GM18907 (cell line): ENCODE measurements at regions not wholly inside any gene's neighbourhood (a gene's known extent, or its start where the extent isn't known, plus 50 kb on each side); places are given as distances from the start of the nearest gene placed in this dataset.
"Not testable (repeated sequence)": the region's sequence is repeated elsewhere in the genome, so short reads cannot be mapped to it uniquely, and the experiment has no call there.

Experiments used
- ATAC-seq: cut with Tn5 transposase; IDR thresholded peaks from one replicate; pipeline ENCODE4 v1.9.1; 2021; ENCODE audit warnings: mild to moderate bottlenecking, moderate library complexity; ENCODE audit not compliant: unreplicated experiment

DNA sequence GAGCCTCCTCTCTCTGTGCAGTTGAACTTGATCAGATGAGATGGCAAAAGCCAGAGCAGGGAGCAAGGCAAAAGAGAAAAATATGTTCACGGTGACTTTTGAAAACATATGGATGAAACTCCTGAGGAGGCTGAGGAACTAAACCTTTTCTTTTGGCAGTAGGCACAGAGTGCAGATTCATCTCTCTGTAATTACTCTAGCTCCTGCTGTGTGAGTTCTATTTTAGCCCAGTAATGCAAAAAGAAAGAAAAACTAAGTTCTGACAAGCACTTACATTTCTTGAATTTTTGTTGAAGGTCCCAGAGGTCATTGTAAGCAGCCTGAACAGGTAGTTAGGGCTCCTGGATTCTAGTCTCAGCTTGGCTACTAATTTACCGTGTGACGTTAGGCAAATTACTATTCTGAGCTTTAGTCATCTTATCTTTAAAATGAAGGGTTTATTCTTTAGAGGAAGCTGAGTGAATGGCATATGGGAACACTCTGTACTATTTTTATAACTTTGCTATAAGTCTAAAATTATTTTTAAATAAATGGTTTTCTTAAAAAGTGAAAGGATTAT lies 114.7 kb upstream of the NBPF26 start:
- not testable (repeated sequence) for ATAC-seq

DNA sequence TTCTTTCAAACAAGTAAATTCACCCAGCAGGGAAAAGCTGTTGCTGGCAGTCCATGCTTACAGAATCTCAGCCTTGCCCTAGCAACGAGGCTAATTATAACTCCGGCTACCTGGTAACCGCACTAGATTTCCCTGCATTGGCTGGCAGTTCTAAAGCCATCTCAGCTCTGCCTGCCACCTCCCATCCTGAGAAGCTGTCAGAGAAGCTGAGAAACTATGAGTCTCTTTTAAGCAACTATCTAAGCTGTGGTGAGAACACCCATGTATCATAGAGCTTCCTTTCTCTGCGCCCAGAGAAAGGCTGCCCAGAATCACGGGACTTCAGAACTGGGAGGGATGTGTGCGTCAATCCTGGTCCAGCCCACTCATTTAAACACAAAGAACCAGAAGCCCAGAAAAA lies 113.9 kb upstream of the NBPF26 start:
- ATAC-seq, result not testable (repeated sequence)

DNA sequence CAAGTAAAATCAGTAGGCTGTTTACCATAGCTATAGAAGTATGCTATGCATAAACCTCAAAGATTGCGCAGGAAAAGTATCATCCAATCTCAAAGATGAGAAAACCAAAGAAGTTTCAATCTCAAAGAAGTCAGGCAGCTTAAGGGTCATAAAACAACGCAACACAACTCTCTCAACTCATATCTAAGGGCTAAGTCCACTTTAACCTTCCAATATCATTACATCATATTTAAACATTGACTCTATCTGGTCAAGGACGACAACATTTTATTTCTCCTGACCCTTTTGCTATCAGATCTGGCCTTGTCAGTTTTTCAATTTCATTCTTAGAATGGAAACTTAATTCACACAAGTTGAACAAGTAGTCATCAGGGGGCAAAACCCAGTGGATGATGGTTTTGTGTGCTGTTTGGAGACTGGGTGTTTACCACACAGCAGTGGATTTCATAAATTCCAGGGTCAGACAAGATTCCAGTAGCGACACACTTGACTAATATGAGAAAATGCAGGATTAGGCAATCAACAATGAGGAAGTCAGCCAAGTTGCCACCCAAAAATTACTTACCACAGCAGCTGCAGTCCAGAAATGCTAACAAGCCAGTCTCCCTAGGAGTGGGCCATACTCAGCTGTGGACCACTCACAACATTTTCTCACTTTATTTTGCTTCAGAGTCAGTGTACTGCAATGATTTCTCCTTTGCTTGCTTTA lies 108.7 kb upstream of the NBPF26 start:
- not testable (repeated sequence) for ATAC-seq

DNA sequence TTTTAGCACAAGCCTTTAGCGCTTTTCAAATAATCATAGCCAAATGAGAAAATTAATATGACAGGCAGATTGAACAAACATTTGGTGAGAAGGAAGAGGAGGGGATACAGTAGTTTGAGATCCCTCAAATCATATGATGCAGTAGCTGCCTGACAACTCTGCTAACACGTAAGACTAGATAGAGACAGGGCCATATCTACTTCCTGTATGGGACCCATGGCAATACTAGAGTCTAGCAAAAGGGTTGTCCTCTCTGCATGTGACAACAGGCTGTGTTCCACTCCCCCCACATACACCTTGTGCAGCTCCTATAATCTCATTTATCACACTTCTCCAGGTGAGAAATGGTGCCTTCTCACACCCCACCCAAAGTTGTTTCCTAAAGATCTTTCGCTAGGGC lies 106.3 kb upstream of the NBPF26 start:
- ATAC-seq, result not testable (repeated sequence)

DNA sequence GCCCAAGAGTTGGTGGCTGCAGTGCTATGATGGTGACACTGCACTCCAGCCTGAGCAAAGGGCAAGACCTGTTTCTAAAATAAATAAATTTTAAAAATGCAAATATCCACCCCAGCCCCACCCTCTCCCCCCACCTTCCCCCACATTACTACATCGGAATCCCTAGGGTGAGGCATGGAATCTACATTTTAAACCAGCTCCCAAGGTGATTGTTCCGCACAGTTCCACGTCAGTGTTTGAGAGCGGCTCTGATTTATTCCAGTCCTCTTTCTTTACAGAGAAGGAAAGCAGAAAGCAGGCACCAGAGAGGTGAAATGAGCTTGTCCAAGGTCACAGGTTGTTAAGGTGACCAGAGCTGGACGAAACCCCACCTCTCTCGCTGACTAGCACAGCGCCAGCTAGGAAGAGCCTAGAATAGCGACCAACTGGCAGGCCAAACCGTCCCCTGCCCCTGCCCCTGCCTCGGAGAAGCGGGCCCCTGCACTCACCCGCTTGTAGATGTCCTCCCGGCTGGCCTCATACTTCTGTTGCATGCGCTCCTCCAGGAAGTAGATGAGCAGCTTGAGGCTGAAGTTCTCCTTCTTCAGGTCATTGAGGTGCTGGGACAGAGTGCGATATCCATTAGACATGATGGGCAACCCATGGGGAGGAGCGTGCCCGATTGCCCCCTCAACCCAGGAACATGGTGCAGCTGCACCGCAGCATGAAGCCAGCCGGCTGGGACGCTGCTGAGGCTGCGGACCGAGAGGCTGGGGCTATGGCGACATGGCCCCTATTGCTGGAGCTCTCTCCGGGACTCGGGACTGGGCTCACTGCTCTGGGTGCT lies 103.7 kb upstream of the NBPF26 start:
- ATAC-seq, result not testable (repeated sequence)

DNA sequence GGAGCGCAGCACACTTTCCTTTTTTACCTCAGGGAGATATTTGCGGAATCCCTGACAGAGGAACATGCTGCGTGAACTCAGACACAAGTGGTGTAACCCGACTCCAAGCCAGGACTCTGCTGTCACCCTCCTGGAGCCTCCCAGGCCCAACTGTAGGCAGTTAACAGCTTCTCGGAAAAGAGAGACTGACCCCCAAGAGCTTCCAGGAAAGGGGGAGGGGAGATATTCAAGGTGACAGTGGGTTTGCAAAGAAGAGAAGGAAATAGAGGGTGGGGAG lies 103.1 kb upstream of the NBPF26 start:
- ATAC-seq, result not testable (repeated sequence)

DNA sequence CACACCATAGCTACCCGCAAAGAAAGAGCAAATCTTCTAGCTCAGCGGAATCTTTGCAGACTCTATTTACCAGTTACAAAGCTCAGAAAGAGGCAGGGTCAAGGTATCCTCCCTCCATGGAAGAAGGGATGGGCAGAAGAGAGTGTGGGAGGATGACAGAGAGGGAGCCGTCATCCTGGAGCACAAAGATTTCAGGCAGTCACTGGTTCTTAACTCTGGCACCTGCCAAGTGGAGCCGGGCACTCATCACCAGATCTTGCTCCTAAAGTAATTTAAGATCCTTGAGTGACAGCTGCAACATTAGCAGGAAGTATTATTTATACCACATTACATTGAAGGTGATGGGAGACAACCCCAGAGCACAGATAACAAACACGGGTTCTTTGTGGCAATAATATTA lies 102.5 kb upstream of the NBPF26 start:
- not testable (repeated sequence) for ATAC-seq

DNA sequence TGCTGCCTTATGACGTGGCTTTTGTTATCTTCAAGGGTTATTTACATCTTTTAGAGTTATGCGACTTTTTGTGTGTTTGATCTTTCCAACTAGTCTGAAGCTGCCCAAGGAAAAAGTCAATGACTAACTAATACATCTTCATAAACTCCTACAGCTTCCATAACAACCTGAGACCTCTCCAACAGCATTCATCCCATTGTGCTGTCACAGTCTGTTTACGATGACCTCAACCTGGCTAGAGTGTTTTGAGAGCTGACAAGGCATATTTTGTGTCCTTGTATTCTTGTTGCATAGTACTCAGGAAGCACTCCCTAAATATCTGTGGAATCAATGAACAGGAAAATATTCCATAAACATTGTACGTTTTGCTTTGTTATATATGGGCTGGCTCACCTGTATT lies 100.2 kb upstream of the NBPF26 start:
- ATAC-seq, result not testable (repeated sequence)

DNA sequence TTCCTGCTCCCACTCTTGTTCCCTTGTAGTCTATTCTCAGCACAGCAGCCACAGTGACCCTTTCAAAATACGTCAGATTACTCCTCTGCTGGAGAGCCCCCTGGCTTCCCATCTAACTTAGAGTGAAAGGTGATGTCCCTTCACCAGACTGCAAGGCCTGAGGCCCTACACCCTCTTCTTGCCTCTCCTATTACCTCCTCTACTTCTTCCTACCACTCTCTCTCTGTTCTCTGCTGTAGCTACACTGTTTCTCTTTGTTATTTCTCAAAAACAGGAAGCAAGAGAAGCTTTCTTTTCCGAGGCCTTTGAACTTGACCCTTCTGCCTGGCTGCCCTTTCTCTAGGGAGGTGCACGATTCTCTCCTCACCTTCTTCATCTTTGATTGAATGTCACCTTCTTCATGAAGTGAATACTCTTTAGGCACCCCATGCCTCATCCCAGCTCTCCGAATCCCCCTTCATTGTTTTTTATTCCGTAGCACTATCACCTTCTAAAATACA lies 99.1 kb upstream of the NBPF26 start:
- ATAC-seq, result not testable (repeated sequence)

DNA sequence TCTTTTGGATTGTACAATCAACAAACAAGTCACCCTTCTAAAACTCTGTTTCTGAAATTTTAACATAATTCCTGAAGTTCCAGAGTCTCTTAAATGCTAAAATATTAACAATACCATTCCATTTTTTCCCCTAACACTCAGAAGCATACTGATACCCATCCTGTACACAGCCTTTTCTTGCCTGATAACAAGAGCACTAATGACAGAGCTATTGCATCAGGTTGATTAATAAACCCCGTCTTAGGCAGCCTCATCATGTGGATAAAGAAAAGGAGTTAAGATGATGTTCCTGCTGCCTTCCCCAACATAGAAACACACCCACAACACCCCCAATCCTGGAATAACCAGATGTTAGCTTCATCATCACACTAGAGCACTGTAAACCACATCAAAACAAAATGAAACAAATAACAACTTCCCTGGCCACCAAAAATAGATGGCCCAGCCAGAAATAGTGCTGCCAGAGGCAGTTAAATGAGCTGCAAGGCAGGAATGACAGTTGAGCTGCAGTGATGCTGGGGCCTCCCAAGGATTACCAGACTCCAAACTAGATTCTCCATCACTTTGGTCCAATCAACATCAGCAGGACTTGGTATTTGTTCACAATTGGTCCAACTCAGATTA lies 93.8 kb upstream of the NBPF26 start:
- ATAC-seq, result not testable (repeated sequence)

DNA sequence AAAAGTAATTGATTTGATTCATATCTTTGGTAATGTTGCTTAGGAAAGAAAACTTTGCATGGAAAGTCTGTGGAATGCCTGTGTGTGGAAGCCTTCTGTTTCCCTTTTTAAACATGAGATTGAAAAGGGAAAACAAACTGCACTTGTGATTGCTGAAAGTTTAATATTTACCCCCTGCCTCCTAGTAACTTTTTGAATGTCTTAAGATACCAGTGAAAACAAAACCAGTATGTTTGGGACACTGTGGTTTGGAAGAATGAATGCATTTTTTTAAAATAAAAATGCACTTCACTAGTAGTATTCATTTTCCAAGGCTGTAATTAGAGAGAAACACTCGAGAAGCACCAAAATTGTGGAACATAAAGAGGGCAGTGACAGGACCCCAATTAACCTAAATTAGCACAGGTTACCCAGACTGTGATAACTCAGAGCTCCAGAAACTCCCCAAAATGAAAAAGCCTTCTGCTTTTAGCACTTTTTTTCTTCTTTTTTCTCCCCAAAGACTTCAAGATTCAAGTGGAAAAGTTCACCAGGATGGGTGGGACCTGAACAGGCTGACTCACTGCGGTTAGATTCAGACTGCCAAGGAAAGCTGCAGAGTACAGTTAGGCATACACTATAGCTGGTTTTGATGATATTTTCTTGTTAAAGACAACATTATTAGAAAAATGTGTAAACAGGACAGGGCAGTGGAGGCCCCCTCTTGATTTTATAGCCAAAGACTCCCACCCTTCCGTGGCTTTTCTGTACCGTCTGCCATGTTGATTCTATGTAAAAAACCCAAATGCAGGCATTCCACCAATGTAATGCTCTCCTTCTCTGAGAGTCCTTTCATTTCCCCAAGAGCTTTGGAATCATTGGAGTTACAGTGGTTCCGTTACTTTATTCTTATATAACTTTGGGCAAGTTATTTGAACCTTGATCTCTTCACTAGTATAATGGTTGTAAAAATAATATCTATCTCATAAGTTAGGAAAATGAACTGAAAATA lies 88.6 kb upstream of the NBPF26 start:
- not testable (repeated sequence) for ATAC-seq

DNA sequence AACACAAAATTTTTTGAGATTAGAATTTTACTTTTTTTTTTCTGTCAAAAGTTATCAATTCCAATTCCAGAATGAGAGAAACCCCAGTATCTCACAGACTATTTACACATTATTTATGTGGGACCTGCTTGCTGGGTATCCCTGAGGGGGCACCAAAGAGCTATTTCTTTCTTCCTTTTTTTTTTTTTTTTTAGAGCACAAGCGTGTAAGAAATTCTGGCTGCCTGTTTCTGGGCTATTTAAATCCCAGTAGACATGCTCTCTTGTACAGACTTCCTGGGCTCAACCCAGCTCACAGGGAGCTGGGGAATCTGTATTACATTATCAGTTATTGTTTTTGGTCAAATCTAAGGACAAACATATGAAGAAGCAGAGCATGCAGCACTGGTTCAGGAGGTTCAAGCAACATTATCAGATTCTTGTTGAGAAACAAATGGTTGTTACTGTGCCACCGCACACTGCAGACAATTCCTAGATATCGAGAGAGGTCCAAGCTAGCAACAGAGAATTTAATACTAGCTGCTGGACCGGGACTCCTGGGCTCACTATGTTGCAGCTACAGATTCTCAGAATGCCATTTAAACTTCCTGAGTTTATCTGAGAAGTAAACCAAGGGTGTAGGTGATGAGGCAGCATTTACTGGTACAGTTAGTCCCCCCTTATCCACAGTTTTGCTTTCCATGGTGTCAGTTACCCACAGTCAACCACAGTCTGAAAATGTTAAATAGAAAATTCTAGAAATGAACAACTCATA lies 83.3 kb upstream of the NBPF26 start:
- not testable (repeated sequence) for ATAC-seq

DNA sequence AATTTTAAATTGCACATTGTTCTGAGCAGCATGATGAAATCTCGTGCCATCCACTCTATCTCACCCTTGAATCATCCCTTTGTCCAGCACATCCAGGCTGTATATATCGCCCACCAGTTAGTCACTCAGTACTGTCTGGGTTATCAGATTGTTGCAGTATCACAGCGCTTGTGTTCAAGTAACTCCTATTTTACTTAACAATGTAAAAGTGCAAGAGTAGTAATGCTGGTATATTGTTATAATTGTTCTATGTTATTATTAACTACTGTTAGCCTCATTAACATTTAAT lies 82.8 kb upstream of the NBPF26 start:
- ATAC-seq, result not testable (repeated sequence)

DNA sequence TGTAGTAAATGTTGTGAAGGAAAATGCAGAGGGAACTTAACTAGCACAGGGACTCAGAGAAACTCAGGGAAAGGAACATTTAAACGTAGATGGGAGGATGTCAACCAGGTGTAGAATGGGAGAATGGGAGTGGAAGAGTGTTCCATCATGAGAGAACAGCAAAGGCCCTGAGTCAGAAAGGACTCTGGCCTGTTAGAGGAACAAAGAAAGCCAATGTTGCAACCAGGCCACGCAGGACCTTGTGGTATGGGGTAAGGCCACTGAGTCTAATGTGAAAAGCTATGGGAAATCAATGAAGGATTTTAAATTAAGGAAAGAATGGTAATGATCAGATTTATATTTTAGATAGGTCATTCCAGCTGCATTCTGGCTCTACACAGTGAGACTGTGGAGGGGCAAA lies 76.6 kb upstream of the NBPF26 start:
- ATAC-seq, result not testable (repeated sequence)

DNA sequence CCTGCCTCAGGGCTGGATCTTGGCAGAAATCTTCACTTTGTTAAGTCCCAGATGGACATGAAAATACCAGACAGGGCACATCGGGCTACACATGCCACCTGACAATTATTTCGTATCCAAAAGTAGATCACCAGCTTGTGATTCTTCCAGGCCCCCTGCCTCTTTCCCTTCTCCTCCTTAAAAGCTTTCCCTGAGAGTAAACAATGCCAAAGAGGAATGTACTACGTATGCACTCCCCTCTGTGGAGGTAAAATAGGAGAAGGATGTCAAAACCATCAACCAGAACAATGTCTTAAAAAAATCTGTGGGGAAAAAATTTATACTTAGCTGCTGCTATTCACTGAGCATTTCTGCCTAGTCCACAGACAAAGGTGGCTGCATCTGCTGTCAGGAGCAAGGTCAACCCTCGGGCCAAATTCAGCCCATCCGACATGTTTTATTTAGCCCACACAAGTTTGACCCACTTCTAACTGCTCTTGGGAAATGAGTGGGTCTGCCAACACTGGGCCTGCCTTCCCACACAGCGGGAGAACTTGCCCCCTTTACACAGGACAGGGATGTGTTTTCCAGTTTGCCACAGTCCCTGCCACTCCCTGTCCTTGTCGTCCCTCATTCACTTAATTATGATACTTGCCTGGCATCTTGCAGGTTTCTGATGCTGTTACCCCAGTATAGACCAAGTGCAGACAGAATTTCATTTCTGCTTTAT lies 74.7 kb upstream of the NBPF26 start:
- not testable (repeated sequence) for ATAC-seq

DNA sequence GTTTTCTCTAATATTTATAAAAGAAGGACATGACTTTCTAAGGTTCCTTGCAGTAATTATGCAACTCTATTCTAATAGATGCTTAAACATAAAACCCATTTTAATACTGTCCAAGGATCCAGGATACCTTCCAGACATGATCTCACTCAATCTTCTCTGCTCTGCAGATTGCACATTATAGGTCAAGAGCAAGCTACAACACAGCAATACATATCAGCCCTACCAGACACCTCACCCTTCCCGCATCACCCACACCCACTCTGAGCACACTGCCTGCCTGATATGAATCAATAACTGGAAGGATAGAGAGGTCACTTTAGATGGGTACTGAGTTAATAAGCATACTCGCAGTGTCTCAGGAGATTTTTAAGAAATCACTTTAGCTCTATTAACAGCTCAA lies 74.0 kb upstream of the NBPF26 start:
- ATAC-seq, result not testable (repeated sequence)

DNA sequence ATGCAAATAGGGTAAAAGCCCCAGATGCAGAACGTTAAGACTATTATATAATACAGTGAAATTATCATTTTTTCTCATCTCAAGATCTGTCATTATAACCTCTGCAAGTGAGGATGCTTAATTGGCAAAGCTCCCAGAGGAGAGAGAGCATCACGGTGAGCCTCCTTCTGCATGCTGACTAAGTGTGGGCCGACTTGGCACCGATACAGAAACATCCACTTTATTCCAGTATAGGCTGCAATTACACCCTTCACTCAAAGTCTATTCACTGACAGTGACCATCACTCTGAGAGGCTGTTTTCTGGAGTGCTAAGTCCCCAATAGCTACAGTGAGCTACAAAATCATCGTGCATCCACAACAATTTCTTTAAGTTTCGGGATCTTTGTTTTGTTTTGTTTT lies 69.6 kb upstream of the NBPF26 start:
- not testable (repeated sequence) for ATAC-seq

DNA sequence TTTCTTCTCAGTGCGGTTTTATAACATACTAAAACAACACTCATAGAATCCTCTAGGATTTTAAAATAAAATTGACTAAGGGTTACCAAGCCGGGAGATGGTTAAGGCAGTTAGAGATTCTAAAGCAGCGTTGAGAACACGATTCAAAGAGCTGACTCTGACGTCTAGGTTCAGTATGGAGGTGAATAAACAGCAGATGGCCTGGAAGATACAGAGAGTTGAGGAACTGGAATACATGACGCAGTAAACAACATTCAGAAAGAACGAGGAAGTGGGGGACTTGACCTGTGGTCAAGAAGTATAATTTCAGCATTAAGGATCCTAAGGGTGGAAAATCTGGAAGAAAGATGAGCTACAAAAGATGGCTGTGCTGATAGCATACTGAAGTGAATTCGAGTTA lies 68.4 kb upstream of the NBPF26 start:
- not testable (repeated sequence) for ATAC-seq

DNA sequence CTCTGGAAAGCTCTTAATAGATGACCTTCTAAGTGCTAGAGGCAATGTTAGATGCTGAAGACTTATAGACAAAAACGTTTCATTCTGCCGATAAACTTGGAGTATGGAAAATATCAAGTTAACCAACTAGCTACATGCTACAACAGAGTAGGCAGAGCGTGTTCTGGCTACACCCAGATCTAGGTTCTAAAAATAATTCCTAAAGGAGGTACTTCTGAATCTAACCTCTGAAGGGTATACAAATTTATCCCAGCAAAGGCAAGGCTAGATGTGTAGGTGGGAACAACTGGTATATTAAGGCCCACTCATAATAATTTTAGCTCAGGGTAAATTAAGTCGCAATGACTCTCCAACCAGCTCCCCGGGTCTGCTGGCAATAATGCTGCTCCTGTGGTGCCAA lies 67.6 kb upstream of the NBPF26 start:
- ATAC-seq, result not testable (repeated sequence)
